A549 (cell line): ENCODE measurements at regions not wholly inside any gene's neighbourhood (a gene's known extent, or its start where the extent isn't known, plus 50 kb on each side); places are given as distances from the start of the nearest gene placed in this dataset.

Experiments used
- ATAC-seq, 2 experiments: fragments of 200-7000 bp in 1 of 2; fragments of >200 bp in 1 of 2; cut with Nextera tagmentation in 1 of 2; cut with Tn5 transposase in 1 of 2; 3 replicates each; pipeline versions ENCODE4 v1.8.0 to v1.9.1; 2018 to 2020; ENCODE audit warnings: mild to moderate bottlenecking in 1 of 2, moderate library complexity in 1 of 2
- CTCF ChIA-PET: fragments of 300-600 bp; sonication (Branson Sonifier 250); formaldehyde crosslinking; extraction: SDS; loops from one replicate; lab custom pipeline; 2021; ENCODE audit warnings: antibody characterized with exemption, inconsistent platforms; lab: Yijun Ruan, JAX
- POLR2A ChIA-PET: fragments of 350-600 bp; formaldehyde crosslinking; extraction: SDS; loops from one replicate; lab custom pipeline; 2021; ENCODE audit warnings: antibody characterized with exemption, inconsistent platforms; lab: Yijun Ruan, JAX
- DNase-seq, 2 experiments: peaks; one replicate each; pipeline versions ENCODE4 v3.0.0 to v3.0.0-alpha.2; 2011 to 2016; ENCODE audit warnings: low read depth in 1 of 2, low spot score in 1 of 2
- FAIRE-seq: peaks from 2 replicates; lab custom pipeline; 2011; peaks lifted over from hg19 to GRCh38; lab: Jason Lieb, UNC
- H3K27ac ChIP-seq, 2 experiments: fragments of >200 bp; sonication (Bioruptor Twin); formaldehyde crosslinking; 3 replicates each; pipeline ENCODE4 v1.5.1; 2016 to 2017
- H3K4me1 ChIP-seq: fragments of >200 bp; sonication (Bioruptor Twin); formaldehyde crosslinking; 3 replicates; pipeline ENCODE4 v1.6.1; 2016
- H3K4me2 ChIP-seq: fragments of >200 bp; sonication (Bioruptor Twin); formaldehyde crosslinking; 3 replicates; pipeline ENCODE4 v1.6.1; 2016
- H3K4me3 ChIP-seq: fragments of >200 bp; sonication (Bioruptor Twin); formaldehyde crosslinking; 3 replicates; pipeline ENCODE4 v1.5.1; 2016
- H3K9me3 ChIP-seq: fragments of >200 bp; sonication (Bioruptor Twin); formaldehyde crosslinking; 3 replicates; pipeline ENCODE4 v1.6.1; 2016
- ATOH8 ChIP-seq: fragments of 250-450 bp; sonication (Bioruptor Pico); IDR thresholded peaks from 2 replicates; pipeline ENCODE4 v1.5.0; 2020; ENCODE audit warnings: low read depth, mild to moderate bottlenecking, moderate library complexity
- BHLHE40 ChIP-seq: IDR thresholded peaks from 2 replicates; pipeline ENCODE4 v1.6.1; 2012; ENCODE audit warnings: low read depth, low read length, inconsistent platforms
- CBX2 ChIP-seq: fragments of 200-600 bp; sonication (generic); IDR thresholded peaks from 2 replicates; pipeline ENCODE4 v1.6.1; 2016; ENCODE audit warnings: low read depth, mild to moderate bottlenecking, borderline replicate concordance
- CEBPB ChIP-seq, 2 experiments: fragments of >200 bp in 1 of 2; sonication (Bioruptor Twin) in 1 of 2; formaldehyde crosslinking in 1 of 2; IDR thresholded peaks; 2 replicates each; pipeline ENCODE4 v1.6.1; 2012 to 2016
- CHD2 ChIP-seq: fragments of 150-350 bp; IDR thresholded peaks from 2 replicates; pipeline ENCODE4 v1.6.1; 2014; ENCODE audit warnings: low read length; ENCODE audit not compliant: partially characterized antibody
- CHD4 ChIP-seq: fragments of 200-600 bp; sonication (generic); IDR thresholded peaks from 2 replicates; pipeline ENCODE4 v1.6.1; 2016; ENCODE audit warnings: antibody characterized with exemption, mild to moderate bottlenecking, borderline replicate concordance
- EHF ChIP-seq: fragments of 250-450 bp; sonication (Bioruptor Pico); IDR thresholded peaks from 2 replicates; pipeline ENCODE4 v1.5.0; 2020; ENCODE audit warnings: mild to moderate bottlenecking
- EHMT2 ChIP-seq: fragments of 200-600 bp; sonication (generic); IDR thresholded peaks from 2 replicates; pipeline ENCODE4 v1.6.1; 2016; ENCODE audit warnings: antibody characterized with exemption, low read depth, mild to moderate bottlenecking, moderate library complexity
- ELK1 ChIP-seq: fragments of 150-350 bp; IDR thresholded peaks from 2 replicates; pipeline ENCODE4 v1.6.1; 2014; ENCODE audit warnings: low read depth, mild to moderate bottlenecking, low read length
- FOSB ChIP-seq: fragments of 250-450 bp; sonication (Bioruptor Pico); IDR thresholded peaks from 2 replicates; pipeline ENCODE4 v1.5.0; 2020; ENCODE audit warnings: mild to moderate bottlenecking, moderate library complexity
- FOSL2 ChIP-seq, 2 experiments: fragments of 450-650 bp in 1 of 2; fragments of >200 bp in 1 of 2; sonication (Bioruptor Twin) in 1 of 2; formaldehyde crosslinking; IDR thresholded peaks; 2 replicates each; pipeline versions ENCODE4 v1.5.0 to v1.6.1; 2016 to 2020; ENCODE audit warnings: mild to moderate bottlenecking in 1 of 2, moderate library complexity in 1 of 2
- FOXS1 ChIP-seq: fragments of 250-450 bp; sonication (Bioruptor Pico); IDR thresholded peaks from 2 replicates; pipeline ENCODE4 v1.5.0; 2020; ENCODE audit warnings: mild to moderate bottlenecking, moderate library complexity
- HOXA7 ChIP-seq: fragments of 250-450 bp; sonication (Bioruptor Pico); IDR thresholded peaks from 2 replicates; pipeline ENCODE4 v1.5.0; 2020; ENCODE audit warnings: mild to moderate bottlenecking, moderate library complexity
- HOXB13 ChIP-seq: fragments of 250-450 bp; sonication (Bioruptor Pico); IDR thresholded peaks from 2 replicates; pipeline ENCODE4 v1.5.0; 2020; ENCODE audit warnings: low read depth, mild to moderate bottlenecking, moderate library complexity
- JUNB ChIP-seq: fragments of >200 bp; sonication (Bioruptor Twin); formaldehyde crosslinking; IDR thresholded peaks from 2 replicates; pipeline ENCODE4 v1.6.1; 2016
- KDM5A ChIP-seq: fragments of 200-600 bp; sonication (generic); IDR thresholded peaks from 2 replicates; pipeline ENCODE4 v1.6.1; 2016; ENCODE audit warnings: antibody characterized with exemption, mild to moderate bottlenecking
- MAFK ChIP-seq: fragments of 450-650 bp; IDR thresholded peaks from 2 replicates; pipeline ENCODE4 v1.6.1; 2014; ENCODE audit not compliant: partially characterized antibody
- MAX ChIP-seq: IDR thresholded peaks from 2 replicates; pipeline ENCODE4 v1.6.1; 2012
- MAZ ChIP-seq: fragments of 150-350 bp; IDR thresholded peaks from 2 replicates; pipeline ENCODE4 v1.6.1; 2014; ENCODE audit warnings: antibody characterized with exemption, low read depth, low read length, borderline replicate concordance
- NFE2L2 ChIP-seq: fragments of 150-350 bp; conservative IDR thresholded peaks from 2 replicates; pipeline ENCODE4 v1.6.1; 2014; ENCODE audit warnings: low read length
- NPAS2 ChIP-seq: fragments of 250-450 bp; sonication (Bioruptor Pico); IDR thresholded peaks from 2 replicates; pipeline ENCODE4 v1.8.0; 2022; ENCODE audit warnings: mild to moderate bottlenecking, moderate library complexity, borderline replicate concordance
- NR3C1 ChIP-seq: fragments of >200 bp; sonication (Bioruptor Twin); formaldehyde crosslinking; IDR thresholded peaks from 3 replicates; pipeline ENCODE4 v1.6.1; 2017
- PBX3 ChIP-seq: IDR thresholded peaks from 2 replicates; pipeline ENCODE4 v1.6.1; 2012
- PHF8 ChIP-seq: fragments of 200-600 bp; sonication (generic); IDR thresholded peaks from 2 replicates; pipeline ENCODE4 v1.6.1; 2016; ENCODE audit warnings: low read depth, mild to moderate bottlenecking, antibody characterized with exemption, moderate library complexity, borderline replicate concordance
- POLR2A ChIP-seq: IDR thresholded peaks from 2 replicates; pipeline ENCODE4 v1.6.1; 2012; ENCODE audit warnings: mild to moderate bottlenecking, low read length
- POLR2AphosphoS2 ChIP-seq: conservative IDR thresholded peaks from 2 replicates; pipeline ENCODE4 v1.6.1; 2012; ENCODE audit warnings: low read length, improper control_type of control experiment, inconsistent platforms
- RCOR1 ChIP-seq: fragments of 150-350 bp; IDR thresholded peaks from 2 replicates; pipeline ENCODE4 v1.6.1; 2014; ENCODE audit warnings: antibody characterized with exemption, low read length, low read depth
- RFX5 ChIP-seq: fragments of 450-650 bp; IDR thresholded peaks from 2 replicates; pipeline ENCODE4 v1.7.1; 2014; ENCODE audit warnings: antibody characterized with exemption, mild to moderate bottlenecking, moderate library complexity
- SREBF2 ChIP-seq: fragments of 450-650 bp; IDR thresholded peaks from 2 replicates; pipeline ENCODE4 v1.6.1; 2014; ENCODE audit warnings: mild to moderate bottlenecking, moderate library complexity
- TFCP2L1 ChIP-seq: fragments of 250-450 bp; sonication (Bioruptor Pico); IDR thresholded peaks from 2 replicates; pipeline ENCODE4 v1.5.0; 2021; ENCODE audit warnings: mild to moderate bottlenecking
- ZC3H11A ChIP-seq: fragments of 450-650 bp; IDR thresholded peaks from 2 replicates; pipeline ENCODE4 v1.6.1; 2014; ENCODE audit warnings: antibody characterized with exemption, mild to moderate bottlenecking
- ZNF302 ChIP-seq: fragments of 250-450 bp; sonication (Bioruptor Pico); IDR thresholded peaks from 2 replicates; pipeline ENCODE4 v1.9.0; 2021; ENCODE audit warnings: inconsistent platforms, mild to moderate bottlenecking, moderate library complexity
- ZSCAN20 ChIP-seq: fragments of 250-450 bp; sonication (Bioruptor Pico); IDR thresholded peaks from 2 replicates; pipeline ENCODE4 v1.8.0; 2022; ENCODE audit warnings: mild to moderate bottlenecking, moderate library complexity
- WGBS: methylation state at CpG from one replicate; pipeline ENCODE4 v1.1.6; 2017; ENCODE audit errors: missing lambda C conversion rate; 5-methylcytosine and 5-hydroxymethylcytosine counted together
- TF ChIP-seq, protein P1 (sequence below): IDR thresholded peaks from 2 replicates; pipeline ENCODE4 v1.6.1; 2012; ENCODE audit warnings: low read depth, borderline replicate concordance

- ChIA-PET CTCF (no interaction called here), POLR2A (no interaction called here)
- Histone ChIP-seq H3K4me3 (no peak overlapping the region), H3K4me1 (no peaks in the 10 kb centered on the region), H3K27ac (no peak overlapping the region), H3K4me2 (no peak overlapping the region), H3K9me3 (no peaks in the 10 kb centered on the region)
- TF ChIP-seq MAZ (no peak), CEBPB (IDR thresholded peaks at IDR 0.05) (no peak), ZC3H11A (no peak), ZNF302 (CRISPR knock-in tag) (no peak), CBX2 (no peak), MAFK (no peak), HOXB13 (no peak), POLR2A (no peak), FOXS1 (CRISPR knock-in tag) (no peak), NR3C1 (no peak), FOSL2 (IDR thresholded peaks at IDR 0.05) (no peak), FOSL2 (CRISPR knock-in tag; IDR thresholded peaks at IDR 0.05) (no peak), MAX (no peak), BHLHE40 (no peak), SREBF2 (no peak), HOXA7 (CRISPR knock-in tag) (no peak)
- TF ChIP-seq, protein P1, sequence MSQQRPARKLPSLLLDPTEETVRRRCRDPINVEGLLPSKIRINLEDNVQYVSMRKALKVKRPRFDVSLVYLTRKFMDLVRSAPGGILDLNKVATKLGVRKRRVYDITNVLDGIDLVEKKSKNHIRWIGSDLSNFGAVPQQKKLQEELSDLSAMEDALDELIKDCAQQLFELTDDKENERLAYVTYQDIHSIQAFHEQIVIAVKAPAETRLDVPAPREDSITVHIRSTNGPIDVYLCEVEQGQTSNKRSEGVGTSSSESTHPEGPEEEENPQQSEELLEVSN: no peak
- no peak for FAIRE-seq
- ATAC-seq: no peak
- 24% methylated on average over 6 of the region's 6 CpGs for WGBS
- DNase-seq: no peak
Observed at GRCh38 chr21:20329636-20330035, 668.6 kb upstream of the NCAM2 start.

GRCh38 chr21:20330652-20331051, 667.6 kb upstream of the NCAM2 start:
- DNase-seq (no peak), FAIRE-seq (no peak), ATAC-seq (no peak)
- CTCF ChIA-PET: no interaction called here
- no peaks in the 10 kb centered on the region for H3K4me1 ChIP-seq
- no peak overlapping the region for H3K27ac ChIP-seq
- WGBS: 40% methylated on average over 3 of the region's 3 CpGs
- TF ChIP-seq ZC3H11A (no peak), RFX5 (no peak), ZSCAN20 (no peak), MAZ (no peak), EHF (CRISPR knock-in tag) (no peak), NFE2L2 (no peak), TFCP2L1 (no peak), ATOH8 (no peak), NR3C1 (no peak), FOSB (no peak), CHD2 (no peak), HOXB13 (no peak), ZNF302 (CRISPR knock-in tag) (no peak), JUNB (no peak)
- no peak overlapping the region for H3K4me2 ChIP-seq
- H3K9me3 ChIP-seq: no peaks in the 10 kb centered on the region
- POLR2A ChIA-PET: no interaction called here
- no peak overlapping the region for H3K4me3 ChIP-seq

- Histone ChIP-seq H3K9me3 (no peaks in the 10 kb centered on the region), H3K4me2 (no peak overlapping the region), H3K4me1 (no peaks in the 10 kb centered on the region), H3K4me3 (no peak overlapping the region), H3K27ac (no peak overlapping the region)
- 0% methylated on average over 2 of the region's 2 CpGs for WGBS
- no peak for DNase-seq
- POLR2A ChIA-PET: no interaction called here
- CTCF ChIA-PET: no interaction called here
- no peak for FAIRE-seq
- ATAC-seq: no peak
- TF ChIP-seq CHD2: no peak
- TF ChIP-seq ATOH8: no peak
- TF ChIP-seq RCOR1: no peak
- no peak for TF ChIP-seq NPAS2 (CRISPR knock-in tag)
- TF ChIP-seq ZC3H11A: no peak
- no peak for TF ChIP-seq POLR2AphosphoS2
- no peak for TF ChIP-seq KDM5A
- TF ChIP-seq EHMT2: no peak
- no peak for TF ChIP-seq CHD4
- no peak for TF ChIP-seq CBX2
- no peak for TF ChIP-seq PHF8
- TF ChIP-seq FOXS1 (CRISPR knock-in tag): no peak
- no peak for TF ChIP-seq PBX3
- no peak for TF ChIP-seq ELK1
- TF ChIP-seq NFE2L2: no peak
Observed at GRCh38 chr21:20334585-20334984, 663.6 kb upstream of the NCAM2 start.
